Glutamatergic neuron (in vitro differentiated cells): ENCODE measurements at regions not wholly inside any gene's neighbourhood (a gene's known extent, or its start where the extent isn't known, plus 50 kb on each side); places are given as distances from the start of the nearest gene placed in this dataset.

Source experiments
- DNase-seq: peaks from one replicate; pipeline ENCODE4 v3.0.0; 2022
- H3K27ac Mint-ChIP-seq: one replicate; pipeline ENCODE4 v1.8.0; 2020; ENCODE audit warnings: mild to moderate bottlenecking, mixed read lengths, inconsistent platforms; ENCODE audit not compliant: unreplicated experiment
- H3K27me3 Mint-ChIP-seq: one replicate; pipeline ENCODE4 v1.8.0; 2020; ENCODE audit warnings: mild to moderate bottlenecking, moderate library complexity, mixed read lengths, inconsistent platforms; ENCODE audit not compliant: unreplicated experiment
- H3K36me3 Mint-ChIP-seq: one replicate; pipeline ENCODE4 v1.8.0; 2020; ENCODE audit warnings: mild to moderate bottlenecking, mixed read lengths, inconsistent platforms; ENCODE audit not compliant: unreplicated experiment
- H3K4me1 Mint-ChIP-seq: one replicate; pipeline ENCODE4 v1.8.0; 2020; ENCODE audit warnings: mild to moderate bottlenecking, low read depth, mixed read lengths, inconsistent platforms; ENCODE audit not compliant: unreplicated experiment
- H3K4me3 Mint-ChIP-seq: one replicate; pipeline ENCODE4 v1.8.0; 2020; ENCODE audit warnings: mild to moderate bottlenecking, mixed read lengths, inconsistent platforms; ENCODE audit not compliant: unreplicated experiment
- H3K9me3 Mint-ChIP-seq: one replicate; pipeline ENCODE4 v1.8.0; 2020; ENCODE audit warnings: mild to moderate bottlenecking, moderate library complexity, mixed read lengths, inconsistent platforms; ENCODE audit not compliant: unreplicated experiment
- TF ChIP-seq, protein P1 (sequence below): fragments of 200-600 bp; sonication (generic); IDR thresholded peaks from one replicate; pipeline ENCODE4 v1.5.0; 2021; ENCODE audit not compliant: partially characterized antibody, unreplicated experiment

DNA sequence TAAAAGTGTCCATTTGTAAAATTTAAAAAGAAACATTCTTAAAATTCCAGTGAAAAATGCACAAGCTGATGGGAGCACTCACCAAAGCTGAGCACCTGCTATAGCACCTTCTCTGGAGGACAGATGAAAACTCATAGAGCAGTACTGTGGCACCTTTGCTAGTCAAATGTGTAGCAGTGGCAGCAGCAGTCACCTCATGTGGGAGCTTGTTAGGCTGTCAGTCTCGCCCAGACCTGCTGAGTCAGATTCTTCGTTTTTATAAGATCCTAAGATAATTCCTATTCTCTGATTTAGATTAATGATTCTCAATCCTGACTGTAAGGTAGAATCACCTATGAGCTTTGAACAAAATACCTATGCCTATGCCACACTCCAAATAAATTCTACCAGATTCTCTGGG is 325.8 kb downstream of the RPL10L start:
- H3K9me3 Mint-ChIP-seq, result no peaks in the 10 kb centered on the region
- DNase-seq, result no peak
- no peaks in the 10 kb centered on the region for H3K27me3 Mint-ChIP-seq
- peaks cover 3% of the 10 kb centered on the region for H3K4me1 Mint-ChIP-seq
- H3K27ac Mint-ChIP-seq, result no peak overlapping the region
- no peaks in the 10 kb centered on the region for H3K36me3 Mint-ChIP-seq
- no peak overlapping the region for H3K4me3 Mint-ChIP-seq
- TF ChIP-seq, protein P1, sequence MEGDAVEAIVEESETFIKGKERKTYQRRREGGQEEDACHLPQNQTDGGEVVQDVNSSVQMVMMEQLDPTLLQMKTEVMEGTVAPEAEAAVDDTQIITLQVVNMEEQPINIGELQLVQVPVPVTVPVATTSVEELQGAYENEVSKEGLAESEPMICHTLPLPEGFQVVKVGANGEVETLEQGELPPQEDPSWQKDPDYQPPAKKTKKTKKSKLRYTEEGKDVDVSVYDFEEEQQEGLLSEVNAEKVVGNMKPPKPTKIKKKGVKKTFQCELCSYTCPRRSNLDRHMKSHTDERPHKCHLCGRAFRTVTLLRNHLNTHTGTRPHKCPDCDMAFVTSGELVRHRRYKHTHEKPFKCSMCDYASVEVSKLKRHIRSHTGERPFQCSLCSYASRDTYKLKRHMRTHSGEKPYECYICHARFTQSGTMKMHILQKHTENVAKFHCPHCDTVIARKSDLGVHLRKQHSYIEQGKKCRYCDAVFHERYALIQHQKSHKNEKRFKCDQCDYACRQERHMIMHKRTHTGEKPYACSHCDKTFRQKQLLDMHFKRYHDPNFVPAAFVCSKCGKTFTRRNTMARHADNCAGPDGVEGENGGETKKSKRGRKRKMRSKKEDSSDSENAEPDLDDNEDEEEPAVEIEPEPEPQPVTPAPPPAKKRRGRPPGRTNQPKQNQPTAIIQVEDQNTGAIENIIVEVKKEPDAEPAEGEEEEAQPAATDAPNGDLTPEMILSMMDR, result no peak

DNA sequence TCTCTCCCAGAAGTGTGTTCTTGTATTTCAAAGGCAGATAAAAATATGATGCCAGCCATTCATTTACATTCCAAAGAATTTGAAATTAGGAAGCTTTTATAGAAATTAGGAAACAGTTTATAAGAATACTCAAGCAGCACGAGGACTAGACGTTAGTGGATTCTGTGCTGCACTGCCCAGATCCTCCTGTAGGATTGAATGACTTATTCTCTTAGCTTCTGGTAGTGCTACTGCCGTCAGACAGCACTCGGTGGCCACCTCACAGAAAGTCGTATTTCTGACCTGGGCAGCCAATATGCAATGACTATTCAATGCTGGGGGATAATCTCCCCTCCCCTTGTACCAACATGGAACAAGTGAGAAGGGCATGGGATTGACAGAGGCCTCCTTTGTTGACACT is 326.4 kb downstream of the RPL10L start:
- Mint-ChIP-seq H3K27me3 (no peaks in the 10 kb centered on the region), H3K36me3 (no peaks in the 10 kb centered on the region), H3K9me3 (no peaks in the 10 kb centered on the region), H3K4me1 (peaks cover 3% of the 10 kb centered on the region), H3K4me3 (no peak overlapping the region), H3K27ac (no peak overlapping the region)
- TF ChIP-seq, protein P1, result peak; percentile 17
- no peak for DNase-seq

DNA sequence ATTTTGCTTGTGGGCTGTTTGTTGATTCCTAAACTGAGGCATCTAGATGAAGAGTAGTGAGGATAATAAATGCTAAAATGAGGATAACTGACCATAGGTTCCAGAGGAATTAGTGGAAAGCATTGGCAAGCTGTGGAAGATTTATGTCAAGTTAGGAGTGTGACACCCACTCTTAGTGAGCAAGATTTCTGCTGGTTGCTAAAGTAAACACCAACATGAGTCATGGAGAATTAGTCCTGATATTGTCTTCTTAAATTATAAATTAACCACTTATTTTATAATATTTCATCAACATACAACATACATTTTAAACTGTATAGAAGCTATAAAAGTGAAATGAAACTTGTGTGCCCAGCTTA is 328.2 kb downstream of the RPL10L start:
- Mint-ChIP-seq H3K4me3 (no peak overlapping the region), H3K4me1 (peaks cover 3% of the 10 kb centered on the region), H3K27me3 (no peaks in the 10 kb centered on the region), H3K36me3 (no peaks in the 10 kb centered on the region), H3K27ac (no peak overlapping the region), H3K9me3 (no peaks in the 10 kb centered on the region)
- no peak for DNase-seq
- TF ChIP-seq, protein P1, result no peak

DNA sequence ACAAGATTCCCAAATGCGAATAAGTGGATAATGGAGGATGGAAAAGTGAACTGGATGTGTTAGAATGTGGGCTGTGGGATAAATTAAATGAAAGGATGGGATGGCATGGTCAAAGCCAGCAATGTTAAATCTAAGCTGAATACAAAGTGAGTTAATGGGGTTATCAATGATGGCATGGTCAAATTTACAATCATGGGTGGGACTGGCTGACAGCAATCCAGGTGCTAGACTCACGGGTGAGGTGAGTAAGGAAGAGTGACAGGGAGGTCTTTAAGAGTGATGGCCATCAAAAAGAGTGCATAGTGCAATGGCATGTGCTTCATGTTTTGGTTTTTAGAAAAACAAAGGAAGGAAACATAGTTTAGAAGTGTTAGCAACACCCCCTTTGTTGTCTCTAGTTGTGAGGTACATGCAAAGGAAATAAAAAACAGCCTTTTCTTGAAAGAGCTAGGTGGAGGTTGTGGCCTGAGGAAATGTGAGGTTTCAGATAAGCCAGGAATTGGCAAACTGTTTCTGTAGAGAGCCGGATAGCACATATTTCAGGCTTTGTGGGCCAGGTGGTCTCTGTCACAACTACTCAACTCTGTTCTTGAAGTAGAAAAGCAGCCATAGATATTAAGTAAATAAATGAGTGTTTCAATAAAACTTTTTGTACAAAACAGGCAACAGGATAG is 328.7 kb downstream of the RPL10L start:
- Mint-ChIP-seq H3K27me3 (no peaks in the 10 kb centered on the region), H3K9me3 (no peaks in the 10 kb centered on the region), H3K27ac (no peak overlapping the region), H3K4me1 (peaks cover 3% of the 10 kb centered on the region), H3K36me3 (no peaks in the 10 kb centered on the region), H3K4me3 (no peak overlapping the region)
- no peak for DNase-seq
- TF ChIP-seq, protein P1, result no peak

DNA sequence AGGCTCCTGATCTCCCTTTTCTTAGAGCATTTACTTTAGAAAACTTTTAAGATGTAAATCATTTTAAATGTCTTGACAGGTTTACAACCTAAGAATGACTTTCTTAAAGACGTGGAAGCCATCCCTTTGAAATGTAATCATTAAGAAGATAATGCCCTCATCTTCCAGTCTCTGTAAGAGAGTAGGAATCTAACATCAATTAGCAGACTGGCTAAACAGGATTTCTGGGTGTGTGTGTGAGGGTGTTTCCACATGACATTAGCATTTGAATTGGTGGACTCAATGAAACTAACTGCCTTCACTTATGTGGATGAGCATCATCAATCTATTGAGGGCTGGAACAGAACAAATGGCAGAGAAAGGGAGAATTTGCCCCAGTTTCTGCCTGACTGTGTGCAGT is 329.5 kb downstream of the RPL10L start:
- H3K27me3 Mint-ChIP-seq, result no peaks in the 10 kb centered on the region
- H3K36me3 Mint-ChIP-seq, result no peaks in the 10 kb centered on the region
- no peak overlapping the region for H3K4me3 Mint-ChIP-seq
- no peaks in the 10 kb centered on the region for H3K9me3 Mint-ChIP-seq
- peaks cover 3% of the 10 kb centered on the region for H3K4me1 Mint-ChIP-seq
- DNase-seq, result no peak
- TF ChIP-seq, protein P1, result no peak
- H3K27ac Mint-ChIP-seq, result no peak overlapping the region
